ENCODE measurements at regions not wholly inside any gene's neighbourhood (a gene's known extent, or its start where the extent isn't known, plus 50 kb on each side); places are given as distances from the start of the nearest gene placed in this dataset.

- Histone ChIP-seq H3K4me1 (replicated peaks; ENCODE audit: insufficient read depth) (no peaks in the 10 kb centered on the region), H3K27ac (no peak overlapping the region), H3K36me3 (ENCODE audit: low read depth) (no peaks in the 10 kb centered on the region), H3K4me3 (no peak overlapping the region), H2AFZ (no peak overlapping the region), H3K4me2 (no peak overlapping the region), H3K79me2 (ENCODE audit: low read depth) (peaks cover 15% of the 10 kb centered on the region; the same call in 1 of the 2 replicates), H3K27me3 (ENCODE audit: insufficient read depth, low read depth) (no peaks in the 10 kb centered on the region), H3K9me3 (ENCODE audit: insufficient read depth, low read depth) (no peaks in the 10 kb centered on the region), H3K9me2 (ENCODE audit: insufficient read depth) (no peaks in the 10 kb centered on the region; the same call in 1 of the 2 replicates), H4K20me1 (ENCODE audit: insufficient read depth) (no peaks in the 10 kb centered on the region; the same call in 1 of the 2 replicates), H3F3A (ENCODE audit: insufficient read depth, low read depth) (no peaks in the 10 kb centered on the region; the same call in 1 of the 2 replicates)
- intact Hi-C loops (cut with micrococcal nuclease; ENCODE audit: unreplicated experiment), result no loop called here
- DNase-seq, result no peak
- CTCF ChIA-PET, result no interaction called here
- TF ChIP-seq, protein P1, sequence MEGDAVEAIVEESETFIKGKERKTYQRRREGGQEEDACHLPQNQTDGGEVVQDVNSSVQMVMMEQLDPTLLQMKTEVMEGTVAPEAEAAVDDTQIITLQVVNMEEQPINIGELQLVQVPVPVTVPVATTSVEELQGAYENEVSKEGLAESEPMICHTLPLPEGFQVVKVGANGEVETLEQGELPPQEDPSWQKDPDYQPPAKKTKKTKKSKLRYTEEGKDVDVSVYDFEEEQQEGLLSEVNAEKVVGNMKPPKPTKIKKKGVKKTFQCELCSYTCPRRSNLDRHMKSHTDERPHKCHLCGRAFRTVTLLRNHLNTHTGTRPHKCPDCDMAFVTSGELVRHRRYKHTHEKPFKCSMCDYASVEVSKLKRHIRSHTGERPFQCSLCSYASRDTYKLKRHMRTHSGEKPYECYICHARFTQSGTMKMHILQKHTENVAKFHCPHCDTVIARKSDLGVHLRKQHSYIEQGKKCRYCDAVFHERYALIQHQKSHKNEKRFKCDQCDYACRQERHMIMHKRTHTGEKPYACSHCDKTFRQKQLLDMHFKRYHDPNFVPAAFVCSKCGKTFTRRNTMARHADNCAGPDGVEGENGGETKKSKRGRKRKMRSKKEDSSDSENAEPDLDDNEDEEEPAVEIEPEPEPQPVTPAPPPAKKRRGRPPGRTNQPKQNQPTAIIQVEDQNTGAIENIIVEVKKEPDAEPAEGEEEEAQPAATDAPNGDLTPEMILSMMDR (conservative IDR thresholded peaks at IDR 0.05), result no peak
- no peak for TF ChIP-seq EZH2 (IDR thresholded peaks at IDR 0.05; ENCODE audit: low read depth)
- POLR2A ChIA-PET (ENCODE audit: unreplicated experiment), result no interaction called here
- BruUV-seq (replicated peaks), result no TSS peak
Observed at GRCh38 chr6:138640028-138640427, 133.5 kb upstream of the CCDC28A start.

DNA sequence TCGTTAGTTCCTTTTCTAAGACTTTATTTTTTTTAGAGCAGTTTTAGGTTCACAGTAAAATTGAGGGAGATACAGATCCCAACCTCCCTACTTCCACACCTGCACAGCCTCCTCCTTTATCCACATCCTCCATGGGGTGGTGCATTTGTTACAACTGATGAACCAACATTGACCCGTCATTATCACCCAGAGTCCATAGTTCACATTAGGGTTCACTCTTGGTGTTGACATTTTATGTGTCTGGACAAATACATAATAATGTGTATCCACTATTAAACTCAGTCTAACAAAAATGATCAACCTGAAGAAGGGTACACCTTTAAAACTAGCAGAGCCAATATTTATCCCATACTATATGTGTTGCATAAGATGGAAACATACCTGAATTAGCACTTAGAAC lies 130.4 kb upstream of the CCDC28A start:
- Histone ChIP-seq H2AFZ (no peak overlapping the region), H3K9me2 (ENCODE audit: insufficient read depth) (no peaks in the 10 kb centered on the region), H3K36me3 (ENCODE audit: low read depth) (peaks cover 6% of the 10 kb centered on the region; the same call in 1 of the 2 replicates), H3K79me2 (ENCODE audit: low read depth) (0 out of 2 replicates have a peak, but pooled peaks cover 8% of the 10 kb centered on the region), H3K4me3 (no peak overlapping the region), H3K27ac (no peak overlapping the region), H3K9me3 (ENCODE audit: insufficient read depth, low read depth) (no peaks in the 10 kb centered on the region), H3K27me3 (ENCODE audit: insufficient read depth, low read depth) (no peaks in the 10 kb centered on the region), H3K4me1 (replicated peaks; ENCODE audit: insufficient read depth) (no peaks in the 10 kb centered on the region), H3F3A (ENCODE audit: insufficient read depth, low read depth) (no peaks in the 10 kb centered on the region), H3K4me2 (no peak overlapping the region), H4K20me1 (ENCODE audit: insufficient read depth) (peaks cover 8% of the 10 kb centered on the region; the same call in 1 of the 2 replicates)
- no peak for DNase-seq
- intact Hi-C loops (cut with micrococcal nuclease; ENCODE audit: unreplicated experiment), result no loop called here
- CTCF ChIA-PET, result no interaction called here
- POLR2A ChIA-PET (ENCODE audit: unreplicated experiment), result no interaction called here
- BruUV-seq (replicated peaks), result no TSS peak
- TF ChIP-seq, protein P1 (conservative IDR thresholded peaks at IDR 0.05), result no peak
- TF ChIP-seq EZH2 (IDR thresholded peaks at IDR 0.05; ENCODE audit: low read depth), result no peak

GRCh38 chr6:138645976-138646640 lies 127.5 kb upstream of the CCDC28A start:
- H3K79me2 ChIP-seq (ENCODE audit: low read depth), result peaks cover 33% of the 10 kb centered on the region; the same call in 1 of the 2 replicates
- no peak for TF ChIP-seq EZH2 (IDR thresholded peaks at IDR 0.05; ENCODE audit: low read depth)
- TF ChIP-seq, protein P1 (conservative IDR thresholded peaks at IDR 0.05), result no peak
- H3K36me3 ChIP-seq (ENCODE audit: low read depth), result peaks cover 6% of the 10 kb centered on the region; the same call in 1 of the 2 replicates
- no peak overlapping the region for H3K4me3 ChIP-seq
- no peaks in the 10 kb centered on the region for H3K27me3 ChIP-seq (ENCODE audit: insufficient read depth, low read depth)
- DNase-seq, result no peak
- H4K20me1 ChIP-seq (ENCODE audit: insufficient read depth), result peaks cover 15% of the 10 kb centered on the region
- H3K4me1 ChIP-seq (replicated peaks; ENCODE audit: insufficient read depth), result no peaks in the 10 kb centered on the region
- BruUV-seq (replicated peaks), result no TSS peak
- intact Hi-C loops (cut with micrococcal nuclease; ENCODE audit: unreplicated experiment), result no loop called here
- H3F3A ChIP-seq (ENCODE audit: insufficient read depth, low read depth), result no peaks in the 10 kb centered on the region
- H3K9me3 ChIP-seq (ENCODE audit: insufficient read depth, low read depth), result no peaks in the 10 kb centered on the region
- ChIA-PET CTCF (interaction anchor here (0.7 kb wide), 1 partner anchor 508 kb away, joined by 3 read pairs; no protein-coding TSS in a partner anchor), POLR2A (ENCODE audit: unreplicated experiment) (no interaction called here)
- H3K27ac ChIP-seq, result no peak overlapping the region
- no peak overlapping the region for H2AFZ ChIP-seq
- no peak overlapping the region for H3K4me2 ChIP-seq
- no peaks in the 10 kb centered on the region for H3K9me2 ChIP-seq (ENCODE audit: insufficient read depth)

All from PC-9 (cell line).